ENCODE measurements at regions not wholly inside any gene's neighbourhood (a gene's known extent, or its start where the extent isn't known, plus 50 kb on each side); places are given as distances from the start of the nearest gene placed in this dataset.
"Not testable (repeated sequence)": the region's sequence is repeated elsewhere in the genome, so short reads cannot be mapped to it uniquely, and the experiment has no call there.

DNA sequence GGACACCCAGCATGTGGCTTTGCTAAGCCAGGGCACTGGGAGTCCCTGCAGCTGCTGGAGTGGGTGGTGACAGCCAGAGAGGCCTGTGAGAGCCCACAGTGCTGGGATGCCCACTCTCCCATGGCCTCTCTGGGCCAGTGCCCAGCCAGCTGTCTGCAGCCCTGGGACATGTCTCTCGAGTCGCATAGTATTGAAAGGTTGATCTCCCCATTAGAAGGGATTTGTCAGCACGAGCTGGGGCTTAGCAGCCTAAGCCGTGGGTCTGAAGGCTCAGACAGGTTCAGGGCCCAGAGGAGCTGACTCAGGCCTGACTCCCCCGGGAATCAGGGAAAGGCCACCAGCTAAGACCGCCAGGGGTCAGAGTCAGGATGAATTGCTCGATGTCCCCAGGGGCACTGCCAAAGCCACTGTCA lies 53.5 kb downstream of the FOXD2 start:
- no peak for DNase-seq

DNA sequence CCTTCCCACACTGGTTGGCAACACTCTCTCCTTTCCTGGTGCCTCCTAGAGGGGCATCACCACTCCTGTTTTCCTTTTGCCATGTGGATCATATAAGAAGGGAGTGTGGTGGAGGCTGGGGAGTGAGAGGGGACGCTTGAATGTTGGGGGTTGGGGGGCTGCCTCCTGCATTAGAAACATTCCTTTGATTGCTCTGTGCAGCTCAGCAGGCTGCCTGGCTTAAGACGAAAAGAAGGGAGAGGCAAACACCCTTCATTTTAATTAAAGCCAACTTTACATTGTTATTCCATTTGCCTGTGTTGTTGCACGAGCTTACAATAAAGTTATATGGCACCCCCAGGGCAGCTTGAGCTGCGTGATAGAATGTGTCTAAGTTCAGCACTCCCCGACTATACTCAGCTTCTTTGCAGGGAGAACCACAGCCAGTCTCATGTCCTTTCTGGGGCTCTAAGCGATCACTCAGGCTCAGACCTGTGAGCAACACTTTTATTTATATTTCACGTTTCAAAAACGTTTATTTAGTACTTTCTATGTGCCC lies 57.4 kb downstream of the FOXD2 start:
- no peak for DNase-seq

DNA sequence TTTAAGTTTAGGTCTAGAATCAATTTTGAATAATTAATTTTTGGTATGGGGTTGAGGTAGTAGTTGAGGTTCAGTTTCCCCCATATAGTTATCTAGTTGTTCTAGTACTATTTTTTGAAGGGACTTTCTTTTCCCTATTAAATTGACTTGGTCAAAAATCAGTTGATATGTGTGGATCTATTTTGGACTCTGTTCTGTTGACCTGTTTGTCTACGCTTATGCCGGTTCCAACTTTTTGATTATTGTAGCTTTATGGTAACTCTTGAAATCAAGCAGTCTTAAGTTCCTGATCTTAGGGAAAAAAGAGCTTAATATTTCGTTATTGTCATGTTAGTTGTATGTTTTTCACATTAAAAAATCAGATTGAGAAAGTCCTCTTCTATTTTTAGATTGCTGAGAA lies 60.7 kb downstream of the FOXD2 start:
- no peak for DNase-seq

DNA sequence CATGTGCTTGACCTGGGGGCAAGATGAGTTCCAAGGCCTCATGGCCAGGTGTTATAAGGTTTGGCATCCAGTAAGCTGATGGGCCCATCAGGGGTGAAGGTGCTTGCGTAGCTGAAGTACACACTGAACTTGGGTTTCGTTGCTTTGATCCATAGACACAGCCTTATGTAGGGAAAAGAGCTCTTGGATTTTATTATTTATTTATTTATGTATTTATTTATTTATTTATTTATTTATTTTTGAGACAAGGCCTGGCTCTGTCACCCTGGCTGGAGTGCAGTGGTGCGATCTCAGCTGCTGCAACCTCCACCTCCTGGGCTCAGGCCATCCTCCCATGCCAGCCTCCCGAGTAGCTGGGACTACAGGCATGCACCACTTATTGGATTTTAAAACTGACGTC lies 63.2 kb downstream of the FOXD2 start:
- no peak for DNase-seq

DNA sequence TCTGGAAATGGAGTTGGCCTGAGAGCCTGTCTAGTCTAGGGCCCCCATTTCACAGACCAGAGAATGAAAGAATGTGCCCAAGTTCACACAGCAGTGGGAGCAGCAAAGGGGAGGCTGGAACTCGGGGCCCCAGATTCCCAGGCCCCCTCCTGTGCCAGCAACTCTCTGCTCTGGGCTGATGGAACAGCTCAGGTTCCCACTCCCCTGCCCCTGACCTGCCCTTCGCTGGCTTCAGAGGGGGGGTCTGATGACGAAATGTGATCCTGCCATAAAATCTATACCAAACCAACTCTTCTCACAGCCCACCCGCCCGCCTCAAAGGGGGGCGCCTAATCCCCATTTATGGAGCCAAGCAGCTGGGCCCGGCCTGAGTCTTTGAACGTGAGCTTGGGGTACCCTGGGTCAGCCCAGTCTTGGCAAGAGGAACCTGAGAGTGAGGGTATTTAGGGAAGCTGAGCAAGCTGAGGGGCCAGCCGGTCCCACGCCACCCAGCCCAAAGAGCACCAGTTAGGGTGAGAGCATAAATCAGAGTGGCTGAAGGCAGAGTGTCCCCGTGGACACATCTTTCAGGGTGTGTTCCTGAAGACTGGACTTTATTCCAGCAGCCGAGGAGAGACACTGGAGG lies 65.0 kb downstream of the FOXD2 start:
- no peak for DNase-seq

DNA sequence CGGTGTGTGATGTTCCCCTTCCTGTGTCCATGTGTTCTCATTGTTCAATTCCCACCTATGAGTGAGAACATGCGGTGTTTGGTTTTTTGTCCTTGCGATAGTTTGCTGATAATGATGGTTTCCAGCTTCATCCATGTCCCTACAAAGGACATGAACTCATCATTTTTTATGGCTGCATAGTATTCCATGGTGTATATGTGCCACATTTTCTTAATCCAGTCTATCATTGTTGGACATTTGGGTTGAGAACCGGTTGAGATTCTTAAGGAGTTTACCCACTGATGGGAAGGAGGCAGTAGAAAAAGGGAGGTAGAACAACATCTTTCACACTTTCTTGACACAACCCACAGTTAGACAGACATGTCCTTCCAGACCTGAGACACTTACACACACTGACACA lies 67.0 kb downstream of the FOXD2 start:
- not testable (repeated sequence) for DNase-seq

DNA sequence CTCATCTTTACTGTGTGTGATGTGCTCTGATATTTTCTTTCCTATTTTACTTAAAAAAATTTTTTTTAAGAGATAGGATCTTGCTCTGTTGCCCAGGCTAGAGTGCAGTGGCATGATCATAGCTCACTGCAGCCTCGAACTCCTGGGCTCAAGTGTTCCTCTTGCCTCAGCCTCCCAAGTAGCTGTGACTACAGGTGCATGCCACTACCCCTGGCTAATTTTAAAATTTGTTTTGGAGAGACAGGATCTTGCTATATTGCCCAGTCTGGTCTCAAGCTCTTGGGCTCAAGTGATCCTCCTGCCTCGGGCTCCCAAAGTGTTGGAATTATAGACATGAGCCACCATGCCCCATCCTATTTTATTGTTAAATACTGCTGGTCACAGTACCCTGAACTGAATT lies 67.4 kb downstream of the FOXD2 start:
- no peak for DNase-seq

DNA sequence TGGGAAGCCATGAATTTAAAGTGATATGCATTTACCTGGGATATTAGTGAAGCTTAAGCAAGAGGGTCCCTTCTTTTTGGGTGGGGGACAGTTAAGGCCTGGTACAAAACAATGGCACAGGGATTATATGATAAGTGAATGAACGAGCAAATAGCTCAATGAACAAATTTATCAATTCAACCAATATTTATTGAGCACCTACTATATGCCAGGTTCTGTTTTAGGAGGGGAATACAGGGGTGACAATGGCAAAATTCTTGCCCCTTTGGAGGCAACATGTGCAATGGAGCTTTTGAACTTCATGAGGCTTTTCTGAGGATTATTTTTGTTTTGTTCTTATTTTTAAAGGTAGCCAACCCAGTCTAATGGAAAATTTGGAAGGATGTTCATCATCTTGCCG lies 68.2 kb downstream of the FOXD2 start:
- DNase-seq: no peak

DNA sequence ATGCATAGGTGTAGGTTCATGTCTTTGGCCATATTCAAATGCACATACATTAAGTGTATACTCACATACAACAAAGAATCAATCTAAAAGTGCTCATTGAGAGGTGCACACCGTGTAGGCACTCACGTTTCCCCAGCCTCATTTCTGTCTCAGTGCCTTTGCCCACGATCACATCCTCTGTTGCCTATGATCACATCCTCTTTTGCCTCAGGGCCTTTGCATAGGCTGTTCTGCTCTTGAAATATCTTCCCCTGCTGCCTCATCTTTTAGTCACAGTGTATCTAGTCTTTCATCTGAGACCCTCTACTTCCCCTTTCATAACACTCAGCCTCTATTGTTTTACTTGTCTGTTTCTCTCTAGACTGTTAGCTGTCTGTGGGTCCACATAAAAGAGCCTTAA lies 69.3 kb downstream of the FOXD2 start:
- DNase-seq: no peak

DNA sequence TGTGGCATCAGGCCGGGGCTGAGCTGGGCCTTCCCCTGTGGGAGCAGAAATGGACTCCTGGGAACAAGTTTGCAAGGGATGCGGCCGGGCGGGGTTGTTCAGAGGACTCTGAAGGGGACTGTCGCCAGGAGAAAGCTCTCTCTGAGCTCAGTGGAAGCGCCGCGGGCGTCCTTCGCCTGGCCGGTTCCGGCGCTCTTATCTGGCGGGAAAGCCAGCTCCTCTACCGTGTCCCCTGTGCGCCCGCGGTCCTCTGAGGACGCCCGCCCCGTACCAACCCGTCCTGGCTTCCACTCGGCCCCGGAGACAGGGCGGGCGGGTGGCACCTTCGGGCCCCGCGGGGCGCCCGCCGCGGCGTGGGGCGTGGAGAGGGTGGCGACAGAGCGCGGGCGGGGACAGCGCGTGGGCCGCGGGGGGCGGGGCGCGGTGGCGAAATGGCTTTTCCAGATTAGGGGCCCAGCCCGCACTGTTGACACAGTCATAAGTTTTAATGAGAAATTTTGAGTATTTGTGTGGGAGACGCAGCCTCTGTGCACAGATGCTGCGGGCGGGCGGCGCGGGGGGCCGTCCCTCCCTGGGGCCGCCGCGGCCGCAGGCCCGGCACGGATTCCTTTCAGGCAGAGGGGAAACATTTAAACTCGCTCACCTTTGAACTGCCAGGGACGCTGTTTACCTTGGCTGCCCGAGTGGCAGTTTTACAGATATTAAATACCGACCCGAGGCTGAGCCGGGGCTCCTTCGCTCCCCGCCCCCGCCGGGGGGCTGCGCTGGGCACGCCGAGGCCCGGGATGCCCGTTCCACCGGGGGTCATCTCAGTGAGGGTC lies 70.2 kb downstream of the FOXD2 start:
- no peak for DNase-seq

DNA sequence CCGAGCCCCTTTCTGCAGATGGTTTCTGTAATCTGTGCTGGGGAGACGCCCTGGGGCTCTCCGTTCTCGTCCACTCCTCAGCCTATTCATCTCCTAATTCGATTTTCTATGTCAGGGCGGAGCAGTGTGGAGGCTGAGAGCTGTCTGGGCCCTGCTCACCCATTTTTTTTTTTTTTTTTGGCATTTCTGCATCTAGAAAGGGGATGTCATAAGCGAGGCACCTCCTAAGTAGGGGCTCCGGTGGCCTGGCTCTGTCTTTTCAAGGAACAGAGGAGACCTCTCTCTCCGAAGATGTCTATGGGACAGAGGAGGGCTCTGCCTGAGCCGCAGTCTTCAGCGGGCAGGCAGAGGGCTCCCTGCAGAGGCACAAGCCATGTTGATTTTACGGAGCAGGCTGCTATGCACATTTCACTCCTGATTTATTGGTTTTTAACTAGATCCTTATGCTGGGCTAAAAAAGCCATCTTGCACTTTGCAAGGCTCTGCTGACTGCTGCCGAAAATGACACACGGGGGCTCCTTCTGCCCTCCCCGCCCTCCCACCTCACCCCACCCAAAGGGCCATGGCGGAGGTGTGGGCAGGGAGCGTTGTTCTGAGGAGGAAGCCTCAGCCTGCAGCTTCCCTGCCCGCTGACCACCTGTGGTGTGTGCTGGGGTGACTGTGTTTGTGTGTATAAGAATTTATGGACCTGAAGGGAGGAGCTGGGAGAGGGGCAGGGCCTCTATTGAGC lies 71.0 kb downstream of the FOXD2 start:
- no peak for DNase-seq

DNA sequence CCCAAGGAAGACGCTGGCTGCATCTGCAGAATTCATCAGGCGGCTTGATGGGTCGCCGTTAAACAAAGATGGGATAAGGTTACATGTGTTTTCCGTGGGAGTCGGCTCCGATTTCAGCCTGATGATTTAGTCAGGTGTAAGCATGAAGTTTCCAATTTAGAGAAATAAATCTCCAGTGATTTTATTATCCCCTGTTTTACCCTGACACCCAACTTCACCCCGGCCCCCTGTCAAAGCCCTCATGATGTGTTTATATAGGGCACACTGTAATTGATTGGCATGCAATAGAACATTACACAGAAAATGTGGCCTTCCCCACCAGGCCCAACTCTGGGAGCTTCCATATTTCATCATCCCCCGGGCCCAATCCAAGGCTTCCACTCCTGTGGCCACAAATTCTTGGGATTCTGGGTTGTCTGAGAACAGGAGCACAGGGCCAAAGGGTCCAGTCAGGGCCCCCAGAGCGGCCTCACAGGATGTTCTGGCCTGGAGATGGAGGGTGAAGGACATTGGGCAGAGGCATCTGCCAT lies 72.5 kb downstream of the FOXD2 start:
- no peak for DNase-seq

DNA sequence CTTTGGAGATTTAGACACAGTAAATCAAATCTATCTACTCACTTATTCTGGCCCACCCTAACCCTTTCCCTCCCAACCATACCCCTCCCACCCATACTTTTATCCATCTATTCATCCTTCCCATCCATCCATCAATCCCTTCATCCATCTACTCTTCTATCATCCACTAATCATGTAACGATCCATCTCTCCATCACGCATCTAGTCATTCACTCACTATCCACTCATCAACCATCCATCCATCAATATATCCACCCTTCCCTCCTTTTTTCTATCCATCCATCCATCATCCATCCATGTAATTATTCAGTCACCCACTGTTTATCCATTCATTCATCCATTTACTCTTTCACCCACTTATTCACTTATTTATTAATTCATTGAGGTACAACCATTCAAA lies 74.0 kb downstream of the FOXD2 start:
- DNase-seq: no peak

DNA sequence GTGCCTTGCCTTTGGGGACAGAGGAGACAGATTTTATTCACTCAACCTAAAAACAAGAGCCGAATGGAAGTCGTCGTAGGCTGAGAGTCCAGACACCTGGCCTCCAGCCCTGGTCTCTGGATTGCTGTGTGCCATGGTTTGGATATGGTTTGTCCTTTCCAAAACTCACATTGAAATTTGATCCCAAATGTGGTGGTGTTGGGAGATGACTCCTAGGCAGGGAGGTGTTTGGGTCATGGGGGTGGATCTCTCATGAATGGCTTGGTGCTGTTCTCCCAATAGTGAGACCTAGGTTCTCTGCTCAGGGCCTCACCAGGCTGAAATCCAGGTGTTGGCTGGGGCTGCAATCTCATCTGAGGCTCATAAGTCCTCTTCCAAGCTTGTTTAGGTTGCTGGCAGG lies 75.5 kb downstream of the FOXD2 start:
- no peak for DNase-seq

DNA sequence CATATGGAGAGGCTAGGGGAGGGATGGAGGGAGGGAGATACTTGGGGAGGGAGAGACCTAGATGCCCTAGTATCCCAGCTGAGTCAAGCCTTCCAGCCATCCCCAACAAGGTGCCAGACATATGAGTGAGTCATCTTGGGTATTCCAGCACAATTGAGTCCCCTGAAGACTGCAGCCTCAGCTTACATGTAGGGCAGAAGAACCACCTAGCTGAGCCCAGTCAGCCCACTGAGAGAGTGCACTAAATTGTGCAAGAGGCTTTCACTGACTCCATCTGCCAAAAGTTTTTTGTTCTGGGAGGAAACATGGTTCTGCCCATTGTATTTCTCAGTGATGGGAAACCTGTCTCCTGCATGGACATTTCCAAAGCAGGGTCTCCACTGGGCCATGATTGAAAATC lies 76.4 kb downstream of the FOXD2 start:
- no peak for DNase-seq

DNA sequence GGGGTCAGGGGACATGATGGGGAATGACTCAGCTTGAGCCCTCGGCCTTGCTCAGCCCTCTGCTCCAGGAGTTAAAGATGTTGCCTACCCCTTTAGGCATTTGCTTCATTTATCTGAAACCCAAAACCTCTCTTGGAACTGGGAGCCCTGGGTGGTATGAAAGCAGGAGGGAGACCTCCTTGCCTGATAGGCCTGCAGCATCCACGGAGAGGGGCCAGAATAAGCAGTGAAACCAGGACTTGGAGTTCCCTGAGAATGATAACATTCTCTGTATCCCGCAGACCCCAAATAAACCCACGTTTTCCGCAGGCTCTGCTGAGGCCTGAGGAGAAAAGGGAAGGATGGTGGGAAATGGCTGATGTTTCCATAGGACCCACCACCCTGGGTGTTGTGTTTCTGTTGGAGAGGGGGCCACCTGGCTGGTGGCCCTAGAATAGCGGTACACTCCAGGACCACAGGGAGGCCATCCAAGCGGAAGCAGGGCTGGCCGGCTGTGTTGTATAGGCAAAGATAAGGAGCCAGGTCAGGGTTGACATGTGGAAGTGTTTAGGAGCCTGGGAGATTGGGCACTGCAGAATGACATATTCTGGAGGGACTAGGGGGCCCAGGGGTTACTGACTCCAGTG lies 77.4 kb downstream of the FOXD2 start:
- no peak for DNase-seq

DNA sequence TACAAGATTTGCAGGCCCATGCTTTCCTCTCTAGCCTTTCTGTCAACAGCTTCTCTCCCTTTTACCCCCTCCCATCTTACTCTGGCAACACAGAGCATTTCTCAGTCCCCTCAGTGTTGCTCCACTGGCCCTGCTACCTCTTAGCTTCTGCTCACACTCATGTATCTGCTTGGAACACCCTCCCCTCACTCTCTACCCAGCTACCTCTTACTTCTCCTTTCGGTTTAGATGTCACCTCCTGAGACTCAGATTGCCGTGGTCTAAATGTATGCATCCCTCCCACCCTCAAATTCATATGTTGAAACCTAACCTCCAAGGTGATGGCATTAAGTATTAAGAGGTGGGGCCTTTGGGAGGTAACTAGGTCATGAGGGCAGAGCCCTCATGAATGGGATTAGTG lies 80.1 kb downstream of the FOXD2 start:
- DNase-seq: no peak

DNA sequence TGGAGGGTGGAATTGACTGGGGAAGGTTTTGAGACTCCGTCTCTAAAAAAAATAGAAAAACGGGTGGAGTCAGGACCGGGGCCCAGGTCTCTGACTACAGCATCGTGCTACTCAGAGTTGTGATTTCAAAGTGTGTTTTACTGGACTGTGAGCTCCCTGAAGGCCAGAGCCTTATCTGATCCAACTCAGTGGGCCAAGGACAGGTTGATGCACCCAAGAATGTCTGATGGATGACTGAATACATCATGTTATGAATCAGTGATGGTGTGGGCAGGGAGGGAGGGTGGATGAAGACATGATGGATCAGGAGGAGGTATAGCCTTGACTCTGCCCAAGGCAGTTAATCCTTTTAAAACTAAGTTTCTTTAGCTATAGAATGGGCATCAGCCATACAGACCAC lies 81.6 kb downstream of the FOXD2 start:
- DNase-seq: no peak

DNA sequence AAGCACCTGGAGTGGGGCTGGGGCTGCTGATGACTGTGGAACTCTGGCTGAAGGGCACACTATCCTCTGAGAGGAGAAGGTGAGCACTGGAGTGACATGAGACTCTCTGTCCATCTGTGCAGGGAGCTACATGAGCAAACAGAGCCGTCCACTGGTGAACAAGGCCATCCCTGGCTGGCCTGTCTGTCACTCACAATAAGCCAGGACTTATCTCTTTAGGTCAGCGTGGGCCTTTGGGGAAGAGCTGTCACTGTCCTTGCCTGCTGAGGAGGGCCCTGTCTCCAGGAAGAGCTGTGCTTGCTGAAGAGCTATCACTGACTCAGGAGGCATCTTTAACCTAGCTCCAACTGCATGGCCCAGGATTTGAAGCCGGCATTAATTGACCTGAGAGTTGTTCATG lies 82.1 kb downstream of the FOXD2 start:
- DNase-seq: no peak

DNA sequence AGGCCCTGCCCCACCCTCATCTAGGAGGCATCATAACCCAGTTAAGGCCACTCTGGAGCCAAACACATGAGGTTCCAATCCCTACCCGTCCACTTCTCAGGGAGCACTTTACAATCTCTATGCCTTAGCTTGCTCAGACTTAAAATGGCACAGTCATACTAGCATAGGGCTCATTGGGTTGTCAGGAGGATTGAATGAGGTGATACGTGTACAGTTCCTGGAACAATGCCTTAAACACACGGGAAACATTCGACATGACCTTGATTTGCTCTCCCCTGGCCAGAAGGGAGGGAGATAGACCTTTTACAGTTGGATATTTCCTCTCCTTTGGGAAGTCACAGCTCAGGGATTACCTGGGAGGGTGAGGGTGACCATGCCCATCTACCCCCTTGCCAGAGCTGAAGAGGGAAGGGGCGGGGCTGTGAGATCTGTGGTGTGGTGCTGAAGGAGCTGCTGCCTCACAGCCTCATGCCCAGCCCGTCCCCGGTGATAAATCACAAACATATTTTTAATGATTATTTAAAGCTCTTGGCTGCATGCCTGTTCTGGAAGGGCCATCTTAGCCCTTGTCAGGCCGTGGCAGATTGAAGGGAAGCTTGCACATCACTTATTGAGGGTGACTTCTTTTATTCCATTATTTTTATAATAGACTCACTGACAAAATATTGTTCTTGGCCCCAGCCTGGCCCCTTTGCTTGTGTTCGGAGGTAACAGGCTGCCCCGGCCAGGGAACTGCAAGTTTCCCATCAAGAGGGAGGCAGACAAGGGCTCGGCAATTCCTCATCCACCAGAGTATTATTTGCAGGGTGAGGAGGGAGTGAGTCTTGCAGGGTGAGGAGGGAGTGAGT lies 83.4 kb downstream of the FOXD2 start:
- DNase-seq: no peak

DNA sequence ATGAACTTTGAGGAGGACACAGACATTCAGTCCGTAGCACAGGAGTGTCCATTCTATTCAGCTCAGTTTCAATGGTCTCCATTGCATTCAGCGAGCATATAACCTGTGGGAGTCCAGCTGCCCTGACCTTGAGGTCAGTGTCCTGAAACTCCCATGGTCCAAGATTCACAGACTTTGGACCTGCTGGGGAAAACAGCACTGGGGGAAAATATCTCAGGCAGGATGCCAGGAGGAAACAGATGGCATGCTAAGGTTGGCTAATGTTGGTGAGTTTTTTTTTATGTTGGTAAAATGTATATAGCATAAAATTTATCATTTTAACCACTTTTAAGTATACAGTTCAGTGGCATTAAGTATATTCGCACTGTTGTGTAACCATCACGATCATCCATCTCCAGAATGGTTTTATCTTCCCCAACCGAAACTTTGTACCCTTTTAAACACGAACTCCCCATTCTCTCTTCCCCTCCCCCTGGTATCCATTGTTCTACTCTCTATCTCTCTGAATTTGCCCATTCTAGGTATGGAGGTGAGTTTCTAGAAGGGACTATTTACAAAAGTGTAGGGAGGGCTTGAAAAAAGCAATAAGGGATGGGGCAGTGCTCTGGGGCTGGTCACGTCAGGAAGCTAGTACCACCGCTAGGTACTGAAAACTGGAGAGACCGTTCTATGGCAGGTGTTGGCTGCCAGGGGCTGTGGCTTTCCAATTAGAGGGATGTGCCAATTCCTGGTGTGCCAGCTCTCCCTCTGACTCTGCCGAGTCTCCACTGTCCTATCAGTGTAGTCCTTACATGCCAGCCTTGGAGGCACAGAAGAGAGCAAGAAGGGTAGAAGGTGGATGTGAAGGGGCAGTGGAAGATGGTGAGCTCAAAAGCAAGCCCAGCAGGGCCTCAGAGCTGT lies 85.3 kb downstream of the FOXD2 start:
- no peak for DNase-seq
